Hepatocyte (in vitro differentiated cells): ENCODE measurements at regions not wholly inside any gene's neighbourhood (a gene's known extent, or its start where the extent isn't known, plus 50 kb on each side); places are given as distances from the start of the nearest gene placed in this dataset.
"Not testable (repeated sequence)": the region's sequence is repeated elsewhere in the genome, so short reads cannot be mapped to it uniquely, and the experiment has no call there.

ENCODE experiments used
- DNase-seq: peaks from one replicate; pipeline ENCODE4 v3.0.0-alpha.2; 2016; ENCODE audit warnings: low spot score
- H2AFZ ChIP-seq: fragments of 200-600 bp; sonication (generic); 2 replicates; pipeline ENCODE4 v1.6.0; 2016; ENCODE audit warnings: antibody characterized with exemption, mild to moderate bottlenecking
- H3K27ac ChIP-seq: fragments of 200-600 bp; sonication (generic); 2 replicates; pipeline ENCODE4 v1.5.1; 2016; ENCODE audit warnings: mild to moderate bottlenecking
- H3K27me3 ChIP-seq: fragments of 200-600 bp; sonication (generic); 2 replicates; pipeline ENCODE4 v1.6.1; 2016
- H3K36me3 ChIP-seq: fragments of 200-600 bp; sonication (generic); replicated peaks from 2 replicates; pipeline ENCODE4 v1.5.1; 2016; ENCODE audit warnings: low read depth; ENCODE audit not compliant: insufficient read depth
- H3K4me1 ChIP-seq: fragments of 200-600 bp; sonication (generic); 2 replicates; pipeline ENCODE4 v1.5.1; 2016; ENCODE audit warnings: mild to moderate bottlenecking, moderate library complexity; ENCODE audit not compliant: insufficient read depth
- H3K4me2 ChIP-seq: fragments of 200-600 bp; sonication (generic); 2 replicates; pipeline ENCODE4 v1.6.0; 2016
- H3K4me3 ChIP-seq: fragments of 200-600 bp; sonication (generic); 2 replicates; pipeline ENCODE4 v1.5.1; 2016; ENCODE audit warnings: mild to moderate bottlenecking
- H3K79me2 ChIP-seq: fragments of 200-600 bp; sonication (generic); 2 replicates; pipeline ENCODE4 v1.6.0; 2017; ENCODE audit warnings: mild to moderate bottlenecking
- H3K9me2 ChIP-seq: fragments of 200-600 bp; sonication (generic); replicated peaks from 2 replicates; pipeline ENCODE4 v1.6.0; 2017; ENCODE audit warnings: mild to moderate bottlenecking; ENCODE audit not compliant: insufficient read depth
- H3K9me3 ChIP-seq: fragments of 200-600 bp; sonication (generic); 2 replicates; pipeline ENCODE4 v1.5.1; 2016; ENCODE audit warnings: low read depth, mild to moderate bottlenecking
- H4K20me1 ChIP-seq: fragments of 200-600 bp; sonication (generic); 2 replicates; pipeline ENCODE4 v1.6.0; 2016; ENCODE audit warnings: mild to moderate bottlenecking; ENCODE audit not compliant: insufficient read depth, poor library complexity, severe bottlenecking
- CTCF ChIP-seq: fragments of 200-600 bp; sonication (generic); IDR thresholded peaks from 2 replicates; pipeline ENCODE4 v1.5.1; 2016; ENCODE audit warnings: antibody characterized with exemption, mild to moderate bottlenecking; ENCODE audit not compliant: poor library complexity
- EZH2 ChIP-seq: fragments of 200-600 bp; sonication (generic); IDR thresholded peaks from 2 replicates; pipeline ENCODE4 v1.6.1; 2016; ENCODE audit warnings: antibody characterized with exemption, mild to moderate bottlenecking, borderline replicate concordance
- EZH2phosphoT487 ChIP-seq: fragments of 200-600 bp; sonication (generic); IDR thresholded peaks from one replicate; pipeline ENCODE4 v1.6.1; 2018; ENCODE audit warnings: antibody characterized with exemption, mild to moderate bottlenecking, low read depth, moderate library complexity; ENCODE audit not compliant: unreplicated experiment, severe bottlenecking
- WGBS: methylation state at CpG from one replicate; pipeline ENCODE4 v1.1.6; 2016; ENCODE audit warnings: low lambda C conversion rate; ENCODE audit errors: missing lambda C conversion rate; 5-methylcytosine and 5-hydroxymethylcytosine counted together

- Histone ChIP-seq H3K9me2 (no peaks in the 10 kb centered on the region), H2AFZ (no peak overlapping the region), H3K4me3 (no peak overlapping the region), H3K9me3 (no peaks in the 10 kb centered on the region), H3K79me2 (no peaks in the 10 kb centered on the region), H3K27me3 (no peaks in the 10 kb centered on the region), H3K4me1 (no peaks in the 10 kb centered on the region), H4K20me1 (no peaks in the 10 kb centered on the region), H3K27ac (no peak overlapping the region), H3K36me3 (no peaks in the 10 kb centered on the region), H3K4me2 (no peak overlapping the region)
- TF ChIP-seq EZH2, result no peak
- TF ChIP-seq CTCF, result no peak
- no peak for TF ChIP-seq EZH2phosphoT487
- no peak for DNase-seq
- 93% methylated on average over 1 of the region's 1 CpG for WGBS
These were observed 78.4 kb upstream of the CCDC179 start for GRCh38 chr11:22938691-22939090.

GRCh38 chr11:22941544-22941943 is 81.3 kb upstream of the CCDC179 start:
- H3K4me2 ChIP-seq, H3K79me2 ChIP-seq, H4K20me1 ChIP-seq, H3K36me3 ChIP-seq, H3K9me3 ChIP-seq, H3K9me2 ChIP-seq, H3K4me1 ChIP-seq, H3K27me3 ChIP-seq, DNase-seq, H3K27ac ChIP-seq, H2AFZ ChIP-seq, H3K4me3 ChIP-seq: not testable (repeated sequence)
- WGBS, result 95% methylated on average over 3 of the region's 3 CpGs

- Histone ChIP-seq H3K9me3 (no peaks in the 10 kb centered on the region), H3K4me2 (no peak overlapping the region), H3K36me3 (no peaks in the 10 kb centered on the region), H2AFZ (no peak overlapping the region), H3K79me2 (no peaks in the 10 kb centered on the region), H3K4me1 (no peaks in the 10 kb centered on the region), H3K4me3 (no peak overlapping the region), H3K27ac (no peak overlapping the region), H3K27me3 (no peaks in the 10 kb centered on the region), H3K9me2 (no peaks in the 10 kb centered on the region), H4K20me1 (no peaks in the 10 kb centered on the region)
- 53% methylated on average over 1 of the region's 1 CpG for WGBS
- DNase-seq, result no peak
- TF ChIP-seq CTCF, result no peak
- TF ChIP-seq EZH2, result no peak
- TF ChIP-seq EZH2phosphoT487, result no peak
These were observed 97.5 kb upstream of the CCDC179 start for GRCh38 chr11:22957786-22958185.

DNA sequence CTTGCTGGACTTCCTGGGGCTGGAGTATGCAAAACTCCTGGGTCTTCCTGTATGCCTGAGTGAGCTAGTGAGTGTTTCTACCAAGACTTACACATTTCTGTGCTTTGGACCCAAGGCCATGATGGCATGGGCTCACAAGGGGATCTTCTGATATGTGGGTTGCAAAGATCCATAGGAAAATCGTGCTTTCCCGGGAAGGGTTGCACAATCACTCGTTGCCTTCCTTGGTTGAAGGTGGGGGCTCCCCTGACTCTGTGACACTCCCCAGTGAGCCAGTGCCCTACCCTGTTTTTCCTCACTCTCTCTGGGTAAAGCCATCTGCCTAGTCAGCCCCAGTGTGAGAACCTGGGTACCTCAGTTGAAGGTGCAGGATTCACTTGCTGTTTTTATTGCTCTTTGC is 114.0 kb upstream of the CCDC179 start:
- 97% methylated on average over 3 of the region's 3 CpGs for WGBS
- no peak for TF ChIP-seq EZH2phosphoT487
- no peak for TF ChIP-seq CTCF
- TF ChIP-seq EZH2, result no peak
- no peaks in the 10 kb centered on the region for H3K27me3 ChIP-seq
- H3K79me2 ChIP-seq, result no peaks in the 10 kb centered on the region
- no peak overlapping the region for H2AFZ ChIP-seq
- no peaks in the 10 kb centered on the region for H3K4me1 ChIP-seq
- no peaks in the 10 kb centered on the region for H4K20me1 ChIP-seq
- no peak overlapping the region for H3K4me2 ChIP-seq
- no peaks in the 10 kb centered on the region for H3K9me2 ChIP-seq
- H3K27ac ChIP-seq, result no peak overlapping the region
- H3K4me3 ChIP-seq, result no peak overlapping the region
- no peaks in the 10 kb centered on the region for H3K9me3 ChIP-seq
- no peaks in the 10 kb centered on the region for H3K36me3 ChIP-seq
- DNase-seq, result no peak
